ENCODE measurements at regions not wholly inside any gene's neighbourhood (a gene's known extent, or its start where the extent isn't known, plus 50 kb on each side); places are given as distances from the start of the nearest gene placed in this dataset.

GRCh38 chr14:66435683-66436082, 50.5 kb upstream of the CCDC196 start:
- TF ChIP-seq CTCF (IDR thresholded peaks at IDR 0.05), result no peak
- no peak for TF ChIP-seq POLR2A (IDR thresholded peaks at IDR 0.05)

Data from thyroid gland (tissue), 4 donors.